ENCODE measurements at regions not wholly inside any gene's neighbourhood (a gene's known extent, or its start where the extent isn't known, plus 50 kb on each side); places are given as distances from the start of the nearest gene placed in this dataset.
A peak's percentile ranks its signal among the peaks of the same experiment; 100 is the strongest.

GRCh38 chr12:79522989-79523386, 167.8 kb downstream of the PAWR start:
- in situ Hi-C loops (cut with HindIII; ENCODE audit: low sequenced_read_pairs): no loop called here

GRCh38 chr12:79522257-79522988, 168.3 kb downstream of the PAWR start:
- in situ Hi-C loops (cut with HindIII; ENCODE audit: low sequenced_read_pairs): no loop called here
- peak; percentile 40 for DNase-seq (ENCODE audit: low read depth, low spot score)
- H3K4me3 ChIP-seq (ENCODE audit: low read depth, low read length): no peak overlapping the region
- TF ChIP-seq CTCF (IDR thresholded peaks at IDR 0.05; ENCODE audit: low read depth, low read length): no peak

More at GRCh38 chr12:79522989-79523386, 167.8 kb downstream of the PAWR start:
- no peak for DNase-seq (ENCODE audit: low read depth, low spot score)
- no peak for TF ChIP-seq CTCF (IDR thresholded peaks at IDR 0.05; ENCODE audit: low read depth, low read length)
- H3K4me3 ChIP-seq (ENCODE audit: low read depth, low read length): no peak overlapping the region

GRCh38 chr12:79521576-79521975, 169.2 kb downstream of the PAWR start:
- no peak overlapping the region for H3K4me3 ChIP-seq (ENCODE audit: low read depth, low read length)
- in situ Hi-C loops (cut with HindIII; ENCODE audit: low sequenced_read_pairs): no loop called here
- no peak for DNase-seq (ENCODE audit: low read depth, low spot score)
- TF ChIP-seq CTCF (IDR thresholded peaks at IDR 0.05; ENCODE audit: low read depth, low read length): no peak

GRCh38 chr12:79517363-79517762, 173.4 kb downstream of the PAWR start:
- in situ Hi-C loops (cut with HindIII; ENCODE audit: low sequenced_read_pairs): no loop called here
- no peak for TF ChIP-seq CTCF (IDR thresholded peaks at IDR 0.05; ENCODE audit: low read depth, low read length)
- no peak for DNase-seq (ENCODE audit: low read depth, low spot score)
- no peak overlapping the region for H3K4me3 ChIP-seq (ENCODE audit: low read depth, low read length)

- TF ChIP-seq CTCF (IDR thresholded peaks at IDR 0.05; ENCODE audit: low read depth, low read length): no peak
- no peak for DNase-seq (ENCODE audit: low read depth, low spot score)
- H3K4me3 ChIP-seq (ENCODE audit: low read depth, low read length): no peak overlapping the region
- in situ Hi-C loops (cut with HindIII; ENCODE audit: low sequenced_read_pairs): no loop called here
Observed at GRCh38 chr12:79515530-79515935, 175.2 kb downstream of the PAWR start.

GRCh38 chr12:79514730-79515529, 175.8 kb downstream of the PAWR start:
- no peak for TF ChIP-seq CTCF (IDR thresholded peaks at IDR 0.05; ENCODE audit: low read depth, low read length)
- DNase-seq (ENCODE audit: low read depth, low spot score): peak; percentile 41
- no peak overlapping the region for H3K4me3 ChIP-seq (ENCODE audit: low read depth, low read length)
- in situ Hi-C loops (cut with HindIII; ENCODE audit: low sequenced_read_pairs): no loop called here
